ENCODE measurements at regions not wholly inside any gene's neighbourhood (a gene's known extent, or its start where the extent isn't known, plus 50 kb on each side); places are given as distances from the start of the nearest gene placed in this dataset.

GRCh38 chr10:78838141-78838657, 230.6 kb upstream of the ZMIZ1 start:
- no peak for TF ChIP-seq CTCF (conservative IDR thresholded peaks at IDR 0.05 in 1 of 2, IDR thresholded peaks at IDR 0.05 in 1 of 2; ENCODE audit: extremely low read depth in 1 of 2, insufficient read depth in 1 of 2, low read depth in 1 of 2, low read length in 2 of 2)
- no peak for TF ChIP-seq EZH2 (IDR thresholded peaks at IDR 0.05; ENCODE audit: borderline replicate concordance, low read length)

Data from mammary epithelial cell (primary cell).